Mammary epithelial cell (primary cell): ENCODE measurements at regions not wholly inside any gene's neighbourhood (a gene's known extent, or its start where the extent isn't known, plus 50 kb on each side); places are given as distances from the start of the nearest gene placed in this dataset.

ENCODE experiments used
- EZH2 ChIP-seq: IDR thresholded peaks from 2 replicates; pipeline ENCODE4 v1.6.1; 2012; ENCODE audit warnings: low read length, inconsistent platforms, borderline replicate concordance
- TF ChIP-seq, protein P1 (sequence below), 2 donors: IDR thresholded peaks in 1 of 2; conservative IDR thresholded peaks in 1 of 2; 2 replicates each; pipeline ENCODE4 v1.5.1; 2011 to 2012; ENCODE audit warnings: inconsistent platforms in 2 of 2, low read length in 2 of 2, mild to moderate bottlenecking in 2 of 2, control low read depth in 1 of 2, low read depth in 1 of 2; ENCODE audit not compliant: insufficient read depth in 1 of 2; ENCODE audit errors: extremely low read depth in 1 of 2

DNA sequence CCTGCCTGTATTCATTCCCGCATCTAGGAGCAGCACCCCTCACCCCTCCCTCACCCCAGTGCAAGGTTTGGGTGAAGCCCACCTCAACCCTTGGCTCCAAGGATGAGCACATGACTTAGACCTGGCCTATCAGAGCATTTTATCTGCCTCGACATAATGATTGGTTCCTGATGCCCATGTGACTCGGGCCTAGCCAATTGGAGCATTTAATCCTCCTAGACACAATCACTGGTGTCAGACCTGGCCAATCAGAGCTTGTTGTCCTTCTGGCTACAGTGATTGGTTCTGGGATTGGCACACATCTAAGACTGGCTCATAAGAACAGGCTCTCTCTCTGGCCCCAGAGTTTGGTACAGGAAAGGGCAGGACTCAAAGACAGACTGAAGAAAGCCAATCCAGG is 73.1 kb upstream of the MYL2 start:
- TF ChIP-seq, protein P1, sequence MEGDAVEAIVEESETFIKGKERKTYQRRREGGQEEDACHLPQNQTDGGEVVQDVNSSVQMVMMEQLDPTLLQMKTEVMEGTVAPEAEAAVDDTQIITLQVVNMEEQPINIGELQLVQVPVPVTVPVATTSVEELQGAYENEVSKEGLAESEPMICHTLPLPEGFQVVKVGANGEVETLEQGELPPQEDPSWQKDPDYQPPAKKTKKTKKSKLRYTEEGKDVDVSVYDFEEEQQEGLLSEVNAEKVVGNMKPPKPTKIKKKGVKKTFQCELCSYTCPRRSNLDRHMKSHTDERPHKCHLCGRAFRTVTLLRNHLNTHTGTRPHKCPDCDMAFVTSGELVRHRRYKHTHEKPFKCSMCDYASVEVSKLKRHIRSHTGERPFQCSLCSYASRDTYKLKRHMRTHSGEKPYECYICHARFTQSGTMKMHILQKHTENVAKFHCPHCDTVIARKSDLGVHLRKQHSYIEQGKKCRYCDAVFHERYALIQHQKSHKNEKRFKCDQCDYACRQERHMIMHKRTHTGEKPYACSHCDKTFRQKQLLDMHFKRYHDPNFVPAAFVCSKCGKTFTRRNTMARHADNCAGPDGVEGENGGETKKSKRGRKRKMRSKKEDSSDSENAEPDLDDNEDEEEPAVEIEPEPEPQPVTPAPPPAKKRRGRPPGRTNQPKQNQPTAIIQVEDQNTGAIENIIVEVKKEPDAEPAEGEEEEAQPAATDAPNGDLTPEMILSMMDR (conservative IDR thresholded peaks at IDR 0.05 in 1 of 2, IDR thresholded peaks at IDR 0.05 in 1 of 2; ENCODE audit: extremely low read depth in 1 of 2, insufficient read depth in 1 of 2, low read depth in 1 of 2, low read length in 2 of 2) = no peak
- no peak for TF ChIP-seq EZH2
